ENCODE measurements at regions not wholly inside any gene's neighbourhood (a gene's known extent, or its start where the extent isn't known, plus 50 kb on each side); places are given as distances from the start of the nearest gene placed in this dataset.

DNA sequence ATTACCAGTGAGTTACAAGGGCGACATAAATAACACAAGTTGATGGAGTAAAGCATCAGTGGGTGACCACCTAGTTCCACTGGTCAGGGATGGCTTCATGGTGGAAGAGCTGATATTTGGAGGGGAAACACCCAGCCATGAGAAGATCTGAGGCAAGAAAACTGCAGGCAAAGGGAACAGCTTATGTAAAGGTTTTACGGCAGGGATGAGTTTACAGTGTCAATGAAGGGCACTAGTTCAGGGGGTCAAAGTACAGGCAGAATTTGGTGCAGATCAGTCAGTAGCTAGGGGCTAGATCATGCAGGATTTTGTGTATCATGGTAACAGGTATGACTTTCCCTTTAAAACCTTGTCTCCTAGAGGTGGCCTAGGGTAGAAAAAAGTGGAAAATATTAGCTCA lies 339.6 kb downstream of the PMP22 start:
- TF ChIP-seq, protein P1, sequence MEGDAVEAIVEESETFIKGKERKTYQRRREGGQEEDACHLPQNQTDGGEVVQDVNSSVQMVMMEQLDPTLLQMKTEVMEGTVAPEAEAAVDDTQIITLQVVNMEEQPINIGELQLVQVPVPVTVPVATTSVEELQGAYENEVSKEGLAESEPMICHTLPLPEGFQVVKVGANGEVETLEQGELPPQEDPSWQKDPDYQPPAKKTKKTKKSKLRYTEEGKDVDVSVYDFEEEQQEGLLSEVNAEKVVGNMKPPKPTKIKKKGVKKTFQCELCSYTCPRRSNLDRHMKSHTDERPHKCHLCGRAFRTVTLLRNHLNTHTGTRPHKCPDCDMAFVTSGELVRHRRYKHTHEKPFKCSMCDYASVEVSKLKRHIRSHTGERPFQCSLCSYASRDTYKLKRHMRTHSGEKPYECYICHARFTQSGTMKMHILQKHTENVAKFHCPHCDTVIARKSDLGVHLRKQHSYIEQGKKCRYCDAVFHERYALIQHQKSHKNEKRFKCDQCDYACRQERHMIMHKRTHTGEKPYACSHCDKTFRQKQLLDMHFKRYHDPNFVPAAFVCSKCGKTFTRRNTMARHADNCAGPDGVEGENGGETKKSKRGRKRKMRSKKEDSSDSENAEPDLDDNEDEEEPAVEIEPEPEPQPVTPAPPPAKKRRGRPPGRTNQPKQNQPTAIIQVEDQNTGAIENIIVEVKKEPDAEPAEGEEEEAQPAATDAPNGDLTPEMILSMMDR (IDR thresholded peaks at IDR 0.05 in 2 of 3, conservative IDR thresholded peaks at IDR 0.05 in 1 of 3; ENCODE audit: borderline replicate concordance in 1 of 3, insufficient read depth in 1 of 3, low read depth in 2 of 3, low read length in 2 of 3) = no peak
- TF ChIP-seq YY1 (IDR thresholded peaks at IDR 0.05; ENCODE audit: extremely low read depth, insufficient replicate concordance, low read depth, low read length) (no peak), SIN3A (IDR thresholded peaks at IDR 0.05; ENCODE audit: low read depth) (no peak), POLR2AphosphoS5 (IDR thresholded peaks at IDR 0.05; ENCODE audit: low read depth, low read length) (no peak), RAD21 (IDR thresholded peaks at IDR 0.05; ENCODE audit: low read depth) (no peak), ZNF274 (IDR thresholded peaks at IDR 0.05; ENCODE audit: low read depth, low read length) (no peak)
- TF ChIP-seq, protein P2, sequence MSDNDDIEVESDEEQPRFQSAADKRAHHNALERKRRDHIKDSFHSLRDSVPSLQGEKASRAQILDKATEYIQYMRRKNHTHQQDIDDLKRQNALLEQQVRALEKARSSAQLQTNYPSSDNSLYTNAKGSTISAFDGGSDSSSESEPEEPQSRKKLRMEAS (IDR thresholded peaks at IDR 0.05) = no peak
- TF ChIP-seq, protein P3, sequence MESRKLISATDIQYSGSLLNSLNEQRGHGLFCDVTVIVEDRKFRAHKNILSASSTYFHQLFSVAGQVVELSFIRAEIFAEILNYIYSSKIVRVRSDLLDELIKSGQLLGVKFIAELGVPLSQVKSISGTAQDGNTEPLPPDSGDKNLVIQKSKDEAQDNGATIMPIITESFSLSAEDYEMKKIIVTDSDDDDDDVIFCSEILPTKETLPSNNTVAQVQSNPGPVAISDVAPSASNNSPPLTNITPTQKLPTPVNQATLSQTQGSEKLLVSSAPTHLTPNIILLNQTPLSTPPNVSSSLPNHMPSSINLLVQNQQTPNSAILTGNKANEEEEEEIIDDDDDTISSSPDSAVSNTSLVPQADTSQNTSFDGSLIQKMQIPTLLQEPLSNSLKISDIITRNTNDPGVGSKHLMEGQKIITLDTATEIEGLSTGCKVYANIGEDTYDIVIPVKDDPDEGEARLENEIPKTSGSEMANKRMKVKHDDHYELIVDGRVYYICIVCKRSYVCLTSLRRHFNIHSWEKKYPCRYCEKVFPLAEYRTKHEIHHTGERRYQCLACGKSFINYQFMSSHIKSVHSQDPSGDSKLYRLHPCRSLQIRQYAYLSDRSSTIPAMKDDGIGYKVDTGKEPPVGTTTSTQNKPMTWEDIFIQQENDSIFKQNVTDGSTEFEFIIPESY (IDR thresholded peaks at IDR 0.05; ENCODE audit: extremely low read depth, insufficient replicate concordance, low read length) = no peak
